Stimulated activated naive B cell treated with anti-CD40 and anti-IgM and Interleukin-4, amounts not matched to agents 10 μg/mL and 1 μg/mL and 100 μg/mL, for 72 hours (primary cell): ENCODE measurements at regions not wholly inside any gene's neighbourhood (a gene's known extent, or its start where the extent isn't known, plus 50 kb on each side); places are given as distances from the start of the nearest gene placed in this dataset.

ENCODE experiments used
- ATAC-seq, 2 donors: fragments of 150-1000 bp; cut with Tn5 transposase; replicated peaks; 2 replicates each; pipeline ENCODE4 v1.10.0; 2021; ENCODE audit warnings: moderate library complexity in 1 of 2
- DNase-seq: peaks from one replicate; pipeline ENCODE4 v3.0.0; 2021
- H3K27ac Mint-ChIP-seq: one replicate; pipeline ENCODE4 v1.8.0; 2022; ENCODE audit warnings: mild to moderate bottlenecking, mixed read lengths
- H3K27me3 Mint-ChIP-seq, 2 donors: one replicate each; pipeline ENCODE4 v1.8.0; 2022; ENCODE audit warnings: mixed read lengths in 2 of 2
- H3K36me3 Mint-ChIP-seq, 2 donors: one replicate each; pipeline ENCODE4 v1.8.0; 2022; ENCODE audit warnings: mixed read lengths in 2 of 2, mild to moderate bottlenecking in 1 of 2
- H3K4me1 Mint-ChIP-seq, 2 donors: one replicate each; pipeline ENCODE4 v1.8.0; 2022; ENCODE audit warnings: mixed read lengths in 2 of 2, mild to moderate bottlenecking in 1 of 2
- H3K4me3 Mint-ChIP-seq, 2 donors: one replicate each; pipeline ENCODE4 v1.8.0; 2022; ENCODE audit warnings: mild to moderate bottlenecking in 2 of 2, mixed read lengths in 2 of 2, moderate library complexity in 1 of 2
- H3K9me3 Mint-ChIP-seq, 2 donors: one replicate each; pipeline ENCODE4 v1.8.0; 2022; ENCODE audit warnings: mixed read lengths in 2 of 2, mild to moderate bottlenecking in 1 of 2

DNA sequence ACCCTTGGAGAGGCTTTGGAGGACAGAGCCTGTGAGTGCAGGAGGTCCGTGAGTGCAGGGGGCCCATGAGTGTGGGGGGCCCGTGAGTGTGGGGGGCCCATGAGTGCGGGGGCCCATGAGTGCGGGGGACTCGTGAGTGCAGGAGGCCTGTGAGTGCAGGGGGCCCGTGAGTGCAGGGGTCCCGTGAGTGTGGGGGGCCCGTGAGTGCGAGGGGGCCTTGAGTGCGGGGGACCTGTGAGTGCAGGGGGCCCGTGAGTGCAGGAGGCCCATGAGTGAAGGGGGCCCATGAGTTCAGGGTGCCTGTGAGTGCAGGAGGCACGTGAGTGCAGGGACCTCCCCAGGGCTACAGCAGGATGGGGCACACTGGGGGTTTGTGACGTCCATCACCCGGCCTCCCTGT, 108.3 kb upstream of the TTC34 start:
- H3K4me1 Mint-ChIP-seq = no peaks in the 10 kb centered on the region
- H3K9me3 Mint-ChIP-seq = no peaks in the 10 kb centered on the region
- H3K27me3 Mint-ChIP-seq = no peaks in the 10 kb centered on the region
- no peak for ATAC-seq
- no peaks in the 10 kb centered on the region for H3K36me3 Mint-ChIP-seq
- DNase-seq = no peak
- no peak overlapping the region for H3K4me3 Mint-ChIP-seq
- no peak overlapping the region for H3K27ac Mint-ChIP-seq

DNA sequence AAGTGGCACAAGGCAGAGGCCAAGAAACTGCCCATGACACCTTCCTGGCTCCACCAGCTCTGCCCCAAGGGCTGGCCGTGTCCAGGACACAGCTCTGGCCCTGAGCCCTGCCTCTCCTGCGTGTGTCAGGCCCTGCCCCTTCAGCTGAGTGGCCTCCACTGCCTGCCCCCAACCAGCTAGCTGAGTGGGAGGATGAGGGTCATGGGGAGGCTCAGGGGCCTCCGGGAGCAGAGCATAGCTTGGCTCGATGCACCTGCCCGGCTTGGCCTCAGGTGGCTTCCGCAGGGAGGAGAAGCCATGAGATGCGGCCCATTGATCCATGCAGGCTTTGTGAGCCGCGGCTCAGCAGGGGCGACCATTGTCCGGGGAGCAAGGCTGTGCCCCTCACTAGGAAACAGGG, 108.7 kb upstream of the TTC34 start:
- no peak for ATAC-seq
- no peak overlapping the region for H3K4me3 Mint-ChIP-seq

DNA sequence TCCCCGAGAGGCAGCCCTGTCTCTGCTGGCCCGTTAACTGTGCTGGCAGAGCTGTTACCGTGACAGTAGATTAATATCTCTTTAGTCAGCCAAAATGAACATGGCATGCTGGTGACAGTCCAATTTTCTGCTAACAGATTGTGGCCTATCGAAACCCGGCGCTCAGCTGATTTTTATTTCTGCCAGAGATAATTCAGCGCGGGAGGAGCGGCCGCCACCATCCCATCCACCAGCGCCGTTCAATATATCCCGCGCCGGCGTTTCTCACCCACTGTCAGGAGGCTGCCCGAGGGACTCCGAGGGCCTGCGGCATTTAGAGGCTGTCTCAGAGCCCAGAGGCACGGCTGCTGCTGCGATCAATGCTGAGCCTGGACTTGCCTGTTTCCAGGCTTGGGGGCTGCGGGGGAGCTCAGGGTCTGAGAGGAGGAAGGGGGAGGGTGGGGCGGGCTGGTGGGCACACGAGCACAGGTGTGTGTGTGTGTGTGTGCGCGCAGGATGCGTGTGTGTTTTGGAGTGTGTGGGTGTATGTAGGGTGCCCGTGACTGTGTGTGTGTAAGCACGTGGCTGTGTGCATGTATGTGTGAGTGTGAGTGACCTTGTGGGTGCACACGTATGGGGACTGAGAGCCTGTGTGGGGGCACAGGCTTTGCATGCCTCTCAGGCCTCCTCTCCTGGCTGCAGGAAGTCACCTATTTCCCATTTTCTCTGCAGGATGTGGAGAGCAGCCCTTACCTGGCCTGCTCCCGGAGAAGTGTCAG, 109.7 kb upstream of the ACTRT2 start:
- H3K4me3 Mint-ChIP-seq = no peak overlapping the region
- ATAC-seq = no peak
- H3K9me3 Mint-ChIP-seq = peaks cover 5 to 7% of the 10 kb centered on the region in 2 donors
- no peak overlapping the region for H3K27ac Mint-ChIP-seq
- no peaks in the 10 kb centered on the region for H3K27me3 Mint-ChIP-seq
- no peaks in the 10 kb centered on the region for H3K36me3 Mint-ChIP-seq
- no peak for DNase-seq
- peaks cover 0 to 1% of the 10 kb centered on the region in 2 donors for H3K4me1 Mint-ChIP-seq

More for the DNA sequence above, 108.7 kb upstream of the TTC34 start:
- Mint-ChIP-seq H3K27ac (no peak overlapping the region), H3K36me3 (no peaks in the 10 kb centered on the region), H3K9me3 (no peaks in the 10 kb centered on the region), H3K27me3 (no peaks in the 10 kb centered on the region), H3K4me1 (no peaks in the 10 kb centered on the region)
- DNase-seq = no peak

DNA sequence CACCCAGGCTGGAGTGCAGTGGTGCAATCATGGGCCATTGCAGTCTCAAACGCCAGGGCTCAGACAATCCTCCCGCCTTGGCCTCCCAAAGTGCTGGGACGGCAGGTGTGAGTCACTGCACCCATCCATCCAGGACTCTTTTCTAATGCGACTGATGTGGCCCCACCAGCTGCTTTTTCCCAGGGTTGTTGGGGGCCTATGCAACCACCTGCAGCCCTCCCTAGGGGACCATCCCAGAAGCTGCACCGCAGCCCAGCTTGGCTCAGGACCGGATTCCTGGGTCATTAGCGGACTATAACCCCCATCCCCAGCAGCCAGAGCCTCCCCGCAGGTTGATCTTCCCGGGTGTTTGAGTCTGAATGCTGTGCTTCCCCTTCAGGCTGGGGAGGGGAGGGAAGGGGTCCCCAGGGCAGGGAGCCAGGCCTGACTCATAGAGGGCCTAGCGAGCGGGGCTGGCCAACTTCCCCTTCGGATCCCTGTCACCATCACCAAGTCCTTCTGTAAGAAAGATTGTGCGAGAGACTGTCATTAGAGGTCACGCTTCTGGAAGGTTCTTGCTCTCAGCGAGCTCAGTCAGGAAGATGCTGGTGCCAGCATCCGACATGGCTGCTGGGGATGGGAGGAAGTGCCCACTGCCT, 108.7 kb upstream of the ACTRT2 start:
- Mint-ChIP-seq H3K4me3 (no peak overlapping the region), H3K36me3 (no peaks in the 10 kb centered on the region), H3K27me3 (no peaks in the 10 kb centered on the region), H3K27ac (no peak overlapping the region), H3K4me1 (peaks cover 0 to 1% of the 10 kb centered on the region in 2 donors), H3K9me3 (peaks cover 5 to 7% of the 10 kb centered on the region in 2 donors)
- ATAC-seq (no peak), DNase-seq (no peak)

DNA sequence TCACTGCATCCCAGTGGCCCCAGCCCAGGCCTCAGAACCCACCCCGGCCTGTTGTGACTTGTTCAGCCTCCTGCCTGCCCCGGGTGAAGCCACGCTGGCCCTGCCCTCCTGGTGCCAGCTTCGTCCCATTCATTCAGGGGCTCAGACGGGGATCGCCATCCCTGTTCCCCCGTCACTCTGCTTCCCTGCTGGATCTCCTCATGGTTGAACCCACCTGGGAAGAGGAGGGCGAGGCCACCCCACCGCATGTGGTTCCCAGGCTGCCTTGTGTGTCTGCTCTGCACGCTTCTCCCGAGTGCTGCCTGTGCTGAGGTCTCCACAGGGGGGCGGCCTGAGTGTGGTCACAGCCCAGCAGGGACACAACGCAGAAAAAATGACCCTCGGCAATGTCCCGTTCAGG, 108.2 kb upstream of the ACTRT2 start:
- ATAC-seq (no peak), DNase-seq (no peak)
- H3K36me3 Mint-ChIP-seq = no peaks in the 10 kb centered on the region
- no peak overlapping the region for H3K4me3 Mint-ChIP-seq
- H3K4me1 Mint-ChIP-seq = peaks cover 0 to 1% of the 10 kb centered on the region in 2 donors
- H3K27me3 Mint-ChIP-seq = no peaks in the 10 kb centered on the region
- no peak overlapping the region for H3K27ac Mint-ChIP-seq
- H3K9me3 Mint-ChIP-seq = peaks cover 5 to 7% of the 10 kb centered on the region in 2 donors

DNA sequence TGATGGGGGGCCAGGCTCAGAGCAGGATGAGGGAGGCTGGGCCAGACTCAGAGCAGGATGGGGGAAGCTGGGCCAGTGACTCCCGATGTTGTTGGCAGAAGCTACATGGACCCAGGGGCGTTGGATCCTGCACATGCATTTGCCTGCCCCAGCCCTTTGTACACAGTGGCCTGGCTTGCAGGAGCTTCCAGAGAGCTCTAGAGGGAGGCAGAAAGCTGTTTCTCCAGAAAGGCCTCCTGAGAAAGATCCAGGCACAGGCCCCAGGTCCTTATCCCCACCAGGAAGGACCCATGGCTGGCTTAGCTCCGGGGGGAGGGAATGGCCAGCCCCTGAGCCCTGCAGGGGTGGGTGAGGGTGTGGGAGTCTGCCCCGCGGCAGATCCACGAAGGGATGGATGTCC, 106.6 kb upstream of the ACTRT2 start:
- H3K27ac Mint-ChIP-seq = no peak overlapping the region
- peaks cover 5 to 7% of the 10 kb centered on the region in 2 donors for H3K9me3 Mint-ChIP-seq
- H3K4me1 Mint-ChIP-seq = peaks cover 0 to 1% of the 10 kb centered on the region in 2 donors
- H3K4me3 Mint-ChIP-seq = no peak overlapping the region
- H3K27me3 Mint-ChIP-seq = no peaks in the 10 kb centered on the region
- DNase-seq (no peak), ATAC-seq (no peak)
- no peaks in the 10 kb centered on the region for H3K36me3 Mint-ChIP-seq

- Mint-ChIP-seq H3K27me3 (no peaks in the 10 kb centered on the region), H3K27ac (no peak overlapping the region), H3K9me3 (peaks cover 5 to 7% of the 10 kb centered on the region in 2 donors), H3K4me1 (peaks cover 0 to 1% of the 10 kb centered on the region in 2 donors), H3K4me3 (no peak overlapping the region), H3K36me3 (no peaks in the 10 kb centered on the region)
- DNase-seq = no peak
- no peak for ATAC-seq
Measured at GRCh38 chr1:2916153-2916552, 105.1 kb upstream of the ACTRT2 start.

- Mint-ChIP-seq H3K4me1 (peaks cover 0 to 1% of the 10 kb centered on the region in 2 donors), H3K4me3 (no peak overlapping the region), H3K36me3 (no peaks in the 10 kb centered on the region), H3K27ac (no peak overlapping the region), H3K9me3 (peaks cover 5 to 7% of the 10 kb centered on the region in 2 donors), H3K27me3 (peaks cover 0 to under 1% of the 10 kb centered on the region in 2 donors)
- ATAC-seq (no peak), DNase-seq (no peak)
Measured at GRCh38 chr1:2916706-2917105, 104.6 kb upstream of the ACTRT2 start.

GRCh38 chr1:2917284-2917683, 104.0 kb upstream of the ACTRT2 start:
- peaks cover 5 to 7% of the 10 kb centered on the region in 2 donors for H3K9me3 Mint-ChIP-seq
- H3K4me1 Mint-ChIP-seq = peaks cover 0 to 6% of the 10 kb centered on the region in 2 donors
- ATAC-seq (no peak), DNase-seq (no peak)
- peaks cover 0 to 6% of the 10 kb centered on the region in 2 donors for H3K27me3 Mint-ChIP-seq
- H3K27ac Mint-ChIP-seq = no peak overlapping the region
- no peak overlapping the region for H3K4me3 Mint-ChIP-seq
- H3K36me3 Mint-ChIP-seq = no peaks in the 10 kb centered on the region

- Mint-ChIP-seq H3K27ac (no peak overlapping the region), H3K4me3 (no peak overlapping the region), H3K4me1 (peaks cover 0 to 6% of the 10 kb centered on the region in 2 donors), H3K9me3 (peaks cover 5 to 7% of the 10 kb centered on the region in 2 donors), H3K36me3 (no peaks in the 10 kb centered on the region), H3K27me3 (peaks cover 3 to 12% of the 10 kb centered on the region in 2 donors)
- DNase-seq (no peak), ATAC-seq (no peak)
Measured at GRCh38 chr1:2918441-2918840, 102.8 kb upstream of the ACTRT2 start.

- Mint-ChIP-seq H3K27me3 (peaks cover 11 to 15% of the 10 kb centered on the region in 2 donors), H3K4me3 (no peak overlapping the region), H3K4me1 (peaks cover 0 to 6% of the 10 kb centered on the region in 2 donors), H3K27ac (no peak overlapping the region), H3K9me3 (peaks cover 5 to 7% of the 10 kb centered on the region in 2 donors), H3K36me3 (no peaks in the 10 kb centered on the region)
- DNase-seq = no peak
- ATAC-seq = no peak
Measured at GRCh38 chr1:2919841-2920240, 101.4 kb upstream of the ACTRT2 start.

- H3K36me3 Mint-ChIP-seq = no peaks in the 10 kb centered on the region
- peaks cover 4 to 5% of the 10 kb centered on the region in 2 donors for H3K9me3 Mint-ChIP-seq
- no peak overlapping the region for H3K4me3 Mint-ChIP-seq
- peaks cover 13 to 21% of the 10 kb centered on the region in 2 donors for H3K27me3 Mint-ChIP-seq
- no peak overlapping the region for H3K27ac Mint-ChIP-seq
- DNase-seq (no peak), ATAC-seq (no peak)
- peaks cover 0 to 4% of the 10 kb centered on the region in 2 donors for H3K4me1 Mint-ChIP-seq
Measured at GRCh38 chr1:2920421-2921015, 100.7 kb upstream of the ACTRT2 start.

DNA sequence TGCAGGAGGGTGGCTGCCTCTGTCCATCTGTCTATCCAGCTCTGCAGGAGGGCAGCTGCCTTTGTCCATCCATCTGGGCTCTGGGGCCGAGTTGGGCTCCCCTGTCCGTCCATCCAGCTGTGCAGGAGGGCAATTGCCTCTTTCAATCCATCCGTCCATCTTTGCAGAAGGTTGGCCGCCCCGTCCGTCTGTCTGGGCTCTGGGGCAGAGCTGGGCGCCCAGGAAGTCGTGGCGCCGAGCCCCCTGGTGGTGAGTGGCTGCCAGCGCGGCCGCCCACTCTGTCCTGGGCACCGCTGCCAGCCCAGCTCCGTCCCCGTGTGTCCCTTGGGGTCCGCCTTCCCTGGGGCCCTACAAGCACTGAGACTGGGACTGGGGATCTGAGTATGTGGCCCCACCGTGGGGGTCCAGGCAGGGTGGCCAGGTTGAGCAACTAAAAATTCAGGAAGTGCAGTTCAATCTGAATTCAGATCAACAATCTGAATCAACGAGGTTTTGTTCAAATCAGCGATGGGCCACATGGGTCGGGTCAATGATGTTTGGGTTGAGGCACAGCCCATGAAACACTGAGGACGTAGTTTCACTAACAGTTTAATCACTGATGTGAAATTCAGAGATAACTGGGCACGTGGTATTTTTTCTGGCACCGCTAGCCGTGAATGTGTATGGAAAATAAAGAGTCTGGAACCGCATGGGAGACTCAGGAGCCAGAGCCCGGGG, 99.1 kb upstream of the ACTRT2 start:
- ATAC-seq (peak; percentile 45 to 62), DNase-seq (no peak)
- H3K4me3 Mint-ChIP-seq = no peak overlapping the region

DNA sequence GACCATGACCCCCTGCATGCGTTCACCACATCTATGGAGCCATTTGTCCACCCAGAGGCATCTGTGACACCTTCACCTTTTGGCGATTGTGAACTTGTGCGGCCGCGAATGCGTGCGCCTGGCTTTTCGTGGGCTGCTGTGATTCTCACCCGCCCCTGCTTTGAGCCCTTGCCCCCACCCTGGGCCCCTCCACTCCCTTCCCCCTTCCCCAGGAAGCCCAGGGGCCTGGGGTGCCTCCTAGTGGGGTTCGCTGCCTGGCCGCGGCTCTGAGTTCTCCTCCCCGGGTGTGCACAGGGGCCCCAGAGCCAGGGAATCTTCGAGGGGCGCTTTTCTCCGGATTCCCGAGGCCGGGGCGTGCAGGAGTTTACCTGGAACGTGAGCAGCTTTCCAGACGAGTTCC, 97.9 kb upstream of the ACTRT2 start:
- Mint-ChIP-seq H3K9me3 (no peaks in the 10 kb centered on the region), H3K4me3 (no peak overlapping the region), H3K27ac (no peak overlapping the region), H3K4me1 (peaks cover 0 to 7% of the 10 kb centered on the region in 2 donors), H3K36me3 (no peaks in the 10 kb centered on the region), H3K27me3 (peaks cover 13 to 21% of the 10 kb centered on the region in 2 donors)
- no peak for ATAC-seq
- no peak for DNase-seq

More for the DNA sequence above, 99.1 kb upstream of the ACTRT2 start:
- peaks cover 13 to 21% of the 10 kb centered on the region in 2 donors for H3K27me3 Mint-ChIP-seq
- no peak overlapping the region for H3K27ac Mint-ChIP-seq
- H3K36me3 Mint-ChIP-seq = no peaks in the 10 kb centered on the region
- H3K4me1 Mint-ChIP-seq = peaks cover 0 to 7% of the 10 kb centered on the region in 2 donors
- no peaks in the 10 kb centered on the region for H3K9me3 Mint-ChIP-seq
